ENCODE measurements at regions not wholly inside any gene's neighbourhood (a gene's known extent, or its start where the extent isn't known, plus 50 kb on each side); places are given as distances from the start of the nearest gene placed in this dataset.

DNA sequence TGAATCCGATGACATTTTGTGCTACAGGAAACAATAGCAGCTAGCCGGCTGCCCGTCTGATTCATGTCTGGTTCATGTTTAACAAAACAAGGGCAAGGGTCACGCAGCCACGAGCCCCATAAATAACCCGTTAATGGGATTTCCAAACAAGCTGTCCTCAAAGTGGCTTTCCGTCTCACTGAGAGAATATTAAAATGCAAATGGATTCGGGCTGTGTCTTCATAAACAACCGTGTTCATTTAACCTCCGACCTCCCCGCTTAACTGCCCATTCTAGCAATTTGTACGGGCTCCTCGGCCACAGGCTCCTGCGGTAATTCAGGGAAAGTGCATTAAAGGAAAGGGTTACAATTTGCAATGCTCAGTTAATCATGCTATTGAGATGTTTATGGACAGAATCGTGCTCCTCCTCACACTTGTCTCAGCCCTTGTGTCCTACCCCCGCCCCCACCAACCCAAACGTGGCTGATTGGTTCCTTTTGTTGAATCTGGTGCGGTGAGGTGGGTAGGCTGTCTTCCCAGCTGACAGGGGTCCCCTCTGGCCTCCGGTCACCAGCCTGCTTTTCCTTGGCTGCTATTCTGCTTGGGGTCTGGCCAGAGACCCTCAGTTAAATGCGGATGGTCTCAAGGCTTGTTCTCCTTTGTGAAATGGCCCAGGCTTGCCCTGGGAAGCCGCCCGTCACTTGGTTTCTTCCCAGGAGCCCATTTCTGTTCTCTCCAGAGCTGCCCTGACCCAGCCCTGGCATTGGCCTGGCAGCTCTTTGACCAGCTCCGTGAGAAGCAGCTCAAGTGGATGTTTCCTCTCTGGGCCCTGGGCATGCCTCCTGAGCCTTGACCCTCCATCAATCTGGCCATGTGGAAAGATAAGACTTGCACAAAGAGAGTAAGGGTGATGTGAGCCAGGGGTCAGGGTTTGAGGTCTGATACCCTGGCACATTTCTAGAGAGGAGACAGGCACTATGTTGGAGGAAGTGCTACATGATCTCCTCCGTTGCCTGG is 200.7 kb upstream of the POU3F1 start:
- H3K36me3 ChIP-seq, result no peaks in the 10 kb centered on the region
- H3K36me3 Mint-ChIP-seq, result no peaks in the 10 kb centered on the region

DNA sequence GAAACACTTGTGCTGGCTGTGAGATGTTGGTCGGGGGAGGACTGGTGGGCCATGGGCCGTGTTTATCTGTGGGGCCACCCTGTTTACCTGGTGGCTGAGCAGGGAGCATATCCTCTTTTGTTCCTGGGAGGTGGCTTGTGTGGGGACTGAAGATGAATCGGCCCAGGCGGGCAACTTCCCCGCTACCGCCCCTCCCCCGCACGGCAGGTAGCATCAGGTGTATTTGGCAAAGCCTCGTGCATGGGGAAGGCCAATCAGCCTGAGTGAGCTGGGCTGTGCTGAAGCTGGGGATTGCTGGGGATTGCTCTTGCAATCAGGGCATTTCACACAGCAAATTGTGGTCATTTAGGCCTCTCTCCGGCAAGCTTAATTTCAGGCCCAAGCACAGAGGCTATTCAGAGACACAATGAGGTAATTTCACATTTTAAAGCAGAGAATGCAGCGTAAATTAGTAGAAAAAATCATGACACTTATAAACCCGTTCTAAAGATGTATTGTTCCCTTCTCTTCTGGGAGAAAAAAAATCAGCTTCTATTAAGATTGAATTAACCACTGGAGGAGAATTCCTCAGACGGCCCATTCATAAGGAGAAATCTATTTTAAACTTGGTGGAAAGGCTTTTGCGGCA is 197.7 kb upstream of the POU3F1 start:
- TF ChIP-seq EZH2 (IDR thresholded peaks at IDR 0.05) (no peak), EZH2phosphoT487 (IDR thresholded peaks at IDR 0.05) (no peak)
- TF ChIP-seq, protein P1, sequence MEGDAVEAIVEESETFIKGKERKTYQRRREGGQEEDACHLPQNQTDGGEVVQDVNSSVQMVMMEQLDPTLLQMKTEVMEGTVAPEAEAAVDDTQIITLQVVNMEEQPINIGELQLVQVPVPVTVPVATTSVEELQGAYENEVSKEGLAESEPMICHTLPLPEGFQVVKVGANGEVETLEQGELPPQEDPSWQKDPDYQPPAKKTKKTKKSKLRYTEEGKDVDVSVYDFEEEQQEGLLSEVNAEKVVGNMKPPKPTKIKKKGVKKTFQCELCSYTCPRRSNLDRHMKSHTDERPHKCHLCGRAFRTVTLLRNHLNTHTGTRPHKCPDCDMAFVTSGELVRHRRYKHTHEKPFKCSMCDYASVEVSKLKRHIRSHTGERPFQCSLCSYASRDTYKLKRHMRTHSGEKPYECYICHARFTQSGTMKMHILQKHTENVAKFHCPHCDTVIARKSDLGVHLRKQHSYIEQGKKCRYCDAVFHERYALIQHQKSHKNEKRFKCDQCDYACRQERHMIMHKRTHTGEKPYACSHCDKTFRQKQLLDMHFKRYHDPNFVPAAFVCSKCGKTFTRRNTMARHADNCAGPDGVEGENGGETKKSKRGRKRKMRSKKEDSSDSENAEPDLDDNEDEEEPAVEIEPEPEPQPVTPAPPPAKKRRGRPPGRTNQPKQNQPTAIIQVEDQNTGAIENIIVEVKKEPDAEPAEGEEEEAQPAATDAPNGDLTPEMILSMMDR (IDR thresholded peaks at IDR 0.05), result no peak
- Histone ChIP-seq H3K4me2 (peak overlapping the region; percentile 57), H3K36me3 (no peaks in the 10 kb centered on the region), H3K27me3 (no peaks in the 10 kb centered on the region), H3K79me2 (ENCODE audit: low read depth) (no peaks in the 10 kb centered on the region), H3F3A (ENCODE audit: low read depth) (peaks cover 14% of the 10 kb centered on the region), H3K9ac (no peak overlapping the region), H2AFZ (replicated peaks) (no peak overlapping the region), H3K9me3 (ENCODE audit: low read depth) (no peaks in the 10 kb centered on the region), H3K27ac (no peak overlapping the region), H3K4me1 (peaks cover 38% of the 10 kb centered on the region), H4K20me1 (ENCODE audit: low read depth) (no peaks in the 10 kb centered on the region), H3K4me3 (no peak overlapping the region)
- H3K27ac Mint-ChIP-seq, result no peak overlapping the region
- H3K36me3 Mint-ChIP-seq, result no peaks in the 10 kb centered on the region
- H3K27me3 Mint-ChIP-seq (ENCODE audit: insufficient read depth, low read depth), result peaks cover 27% of the 10 kb centered on the region
- peaks cover 64% of the 10 kb centered on the region for H3K4me1 Mint-ChIP-seq
- H3K9me3 Mint-ChIP-seq, result no peaks in the 10 kb centered on the region
- no peak overlapping the region for H3K4me3 Mint-ChIP-seq
- no peak for DNase-seq (ENCODE audit: low spot score)

More for the DNA sequence above, 200.7 kb upstream of the POU3F1 start:
- no peak overlapping the region for H2AFZ ChIP-seq (replicated peaks)
- peak overlapping the region; percentile 52 for H3K4me2 ChIP-seq
- Mint-ChIP-seq H3K27me3 (ENCODE audit: insufficient read depth, low read depth) (peaks cover 39% of the 10 kb centered on the region), H3K4me3 (peak overlapping the region; percentile 20), H3K4me1 (peaks cover 67% of the 10 kb centered on the region), H3K9me3 (no peaks in the 10 kb centered on the region), H3K27ac (no peak overlapping the region)
- no peaks in the 10 kb centered on the region for H3K27me3 ChIP-seq
- H3K4me1 ChIP-seq, result peaks cover 38% of the 10 kb centered on the region
- peak; percentile 28 for DNase-seq (ENCODE audit: low spot score)
- no peaks in the 10 kb centered on the region for H4K20me1 ChIP-seq (ENCODE audit: low read depth)
- H3F3A ChIP-seq (ENCODE audit: low read depth), result peaks cover 14% of the 10 kb centered on the region
- no peak overlapping the region for H3K9ac ChIP-seq
- H3K4me3 ChIP-seq, result no peak overlapping the region
- no peaks in the 10 kb centered on the region for H3K9me3 ChIP-seq (ENCODE audit: low read depth)
- no peak overlapping the region for H3K27ac ChIP-seq
- TF ChIP-seq EZH2 (IDR thresholded peaks at IDR 0.05) (no peak), EZH2phosphoT487 (IDR thresholded peaks at IDR 0.05) (no peak)
- TF ChIP-seq, protein P1 (IDR thresholded peaks at IDR 0.05), result no peak
- H3K79me2 ChIP-seq (ENCODE audit: low read depth), result no peaks in the 10 kb centered on the region

DNA sequence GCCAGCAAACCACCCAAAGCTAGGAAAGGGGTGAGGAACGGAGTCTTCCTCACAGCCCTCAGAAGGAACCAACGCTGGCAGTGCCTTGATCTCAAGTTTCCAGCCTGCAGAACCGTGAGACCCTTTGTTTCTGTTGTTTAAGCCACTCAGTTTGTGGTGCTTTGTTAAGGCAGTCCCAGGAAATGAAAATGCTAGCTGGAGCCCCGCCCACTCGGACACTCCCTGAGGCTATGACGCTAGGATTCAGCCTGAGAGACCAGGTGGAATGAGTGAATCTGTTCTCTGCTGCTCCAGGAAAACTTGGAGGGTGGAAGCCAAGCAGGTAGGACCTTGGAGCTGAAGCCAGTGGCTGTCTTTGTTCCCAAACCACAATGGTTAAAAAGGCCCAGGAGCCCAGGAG is 196.5 kb upstream of the POU3F1 start:
- Histone ChIP-seq H3F3A (ENCODE audit: low read depth) (peaks cover 14% of the 10 kb centered on the region), H3K27ac (no peak overlapping the region), H4K20me1 (ENCODE audit: low read depth) (no peaks in the 10 kb centered on the region), H3K4me3 (no peak overlapping the region), H3K36me3 (no peaks in the 10 kb centered on the region), H2AFZ (replicated peaks) (peak overlapping the region; percentile 89), H3K27me3 (no peaks in the 10 kb centered on the region), H3K9me3 (ENCODE audit: low read depth) (no peaks in the 10 kb centered on the region), H3K4me1 (peaks cover 38% of the 10 kb centered on the region), H3K79me2 (ENCODE audit: low read depth) (no peaks in the 10 kb centered on the region), H3K9ac (no peak overlapping the region), H3K4me2 (peak overlapping the region; percentile 57)
- Mint-ChIP-seq H3K4me3 (no peak overlapping the region), H3K4me1 (peaks cover 51% of the 10 kb centered on the region), H3K9me3 (no peaks in the 10 kb centered on the region), H3K27ac (peak overlapping the region; percentile 50), H3K27me3 (ENCODE audit: insufficient read depth, low read depth) (peaks cover 16% of the 10 kb centered on the region), H3K36me3 (no peaks in the 10 kb centered on the region)
- DNase-seq (ENCODE audit: low spot score), result peak; percentile 56
- TF ChIP-seq EZH2 (IDR thresholded peaks at IDR 0.05) (no peak), EZH2phosphoT487 (IDR thresholded peaks at IDR 0.05) (no peak)
- TF ChIP-seq, protein P1 (IDR thresholded peaks at IDR 0.05), result no peak
